ENCODE measurements at regions not wholly inside any gene's neighbourhood (a gene's known extent, or its start where the extent isn't known, plus 50 kb on each side); places are given as distances from the start of the nearest gene placed in this dataset.

GRCh38 chr5:167243463-167243862, 1048.0 kb upstream of the WWC1 start:
- no peak for DNase-seq (ENCODE audit: low read depth)
- TF ChIP-seq CTCF (IDR thresholded peaks at IDR 0.05; ENCODE audit: insufficient read depth, low read length, severe bottlenecking) = no peak
- H3K27me3 ChIP-seq (ENCODE audit: control insufficient read depth, insufficient read depth, low read length) = no peaks in the 10 kb centered on the region
- no peak for FAIRE-seq
- no peaks in the 10 kb centered on the region for H3K36me3 ChIP-seq (ENCODE audit: control insufficient read depth, insufficient read depth, low read length)
- H3K4me3 ChIP-seq (ENCODE audit: low read depth, low read length) = no peak overlapping the region

- no peaks in the 10 kb centered on the region for H3K27me3 ChIP-seq (ENCODE audit: control insufficient read depth, insufficient read depth, low read length)
- DNase-seq (ENCODE audit: low read depth) (no peak), FAIRE-seq (no peak)
- TF ChIP-seq CTCF (IDR thresholded peaks at IDR 0.05; ENCODE audit: insufficient read depth, low read length, severe bottlenecking) = no peak
- no peak overlapping the region for H3K4me3 ChIP-seq (ENCODE audit: low read depth, low read length)
- H3K36me3 ChIP-seq (ENCODE audit: control insufficient read depth, insufficient read depth, low read length) = no peaks in the 10 kb centered on the region
Measured at GRCh38 chr5:167244583-167244982, 1046.9 kb upstream of the WWC1 start.

- FAIRE-seq (no peak), DNase-seq (ENCODE audit: low read depth) (no peak)
- Histone ChIP-seq H3K36me3 (ENCODE audit: control insufficient read depth, insufficient read depth, low read length) (no peaks in the 10 kb centered on the region), H3K4me3 (ENCODE audit: low read depth, low read length) (no peak overlapping the region), H3K27me3 (ENCODE audit: control insufficient read depth, insufficient read depth, low read length) (no peaks in the 10 kb centered on the region)
- no peak for TF ChIP-seq CTCF (IDR thresholded peaks at IDR 0.05; ENCODE audit: insufficient read depth, low read length, severe bottlenecking)
Measured at GRCh38 chr5:167245868-167246267, 1045.6 kb upstream of the WWC1 start.

- FAIRE-seq = no peak
Measured at GRCh38 chr5:167247816-167248215, 1043.6 kb upstream of the WWC1 start.

GRCh38 chr5:167248257-167248656, 1043.2 kb upstream of the WWC1 start:
- Histone ChIP-seq H3K4me3 (ENCODE audit: low read depth, low read length) (no peak overlapping the region), H3K36me3 (ENCODE audit: control insufficient read depth, insufficient read depth, low read length) (no peaks in the 10 kb centered on the region), H3K27me3 (ENCODE audit: control insufficient read depth, insufficient read depth, low read length) (no peaks in the 10 kb centered on the region)
- FAIRE-seq = no peak
- no peak for TF ChIP-seq CTCF (IDR thresholded peaks at IDR 0.05; ENCODE audit: insufficient read depth, low read length, severe bottlenecking)
- DNase-seq (ENCODE audit: low read depth) = no peak

More at GRCh38 chr5:167247816-167248215, 1043.6 kb upstream of the WWC1 start:
- H3K36me3 ChIP-seq (ENCODE audit: control insufficient read depth, insufficient read depth, low read length) = no peaks in the 10 kb centered on the region
- H3K4me3 ChIP-seq (ENCODE audit: low read depth, low read length) = no peak overlapping the region
- DNase-seq (ENCODE audit: low read depth) = no peak
- no peak for TF ChIP-seq CTCF (IDR thresholded peaks at IDR 0.05; ENCODE audit: insufficient read depth, low read length, severe bottlenecking)
- no peaks in the 10 kb centered on the region for H3K27me3 ChIP-seq (ENCODE audit: control insufficient read depth, insufficient read depth, low read length)

- no peak overlapping the region for H3K4me3 ChIP-seq (ENCODE audit: low read depth, low read length)
- DNase-seq (ENCODE audit: low read depth) (no peak), FAIRE-seq (no peak)
- no peak for TF ChIP-seq CTCF (IDR thresholded peaks at IDR 0.05; ENCODE audit: insufficient read depth, low read length, severe bottlenecking)
- H3K27me3 ChIP-seq (ENCODE audit: control insufficient read depth, insufficient read depth, low read length) = no peaks in the 10 kb centered on the region
- no peaks in the 10 kb centered on the region for H3K36me3 ChIP-seq (ENCODE audit: control insufficient read depth, insufficient read depth, low read length)
Measured at GRCh38 chr5:167250996-167251395, 1040.4 kb upstream of the WWC1 start.

All from bronchial epithelial cell (primary cell).